Peyer's patch (tissue), 4 donors: ENCODE measurements at regions not wholly inside any gene's neighbourhood (a gene's known extent, or its start where the extent isn't known, plus 50 kb on each side); places are given as distances from the start of the nearest gene placed in this dataset.

Experiments
- DNase-seq, 3 donors: peaks; one replicate each; pipeline ENCODE4 v3.0.0-alpha.2; 2017 to 2019
- H3K27ac ChIP-seq, 4 donors: fragments of 200-600 bp; sonication (generic); one replicate each; pipeline ENCODE4 v1.5.1; 2016 to 2019
- H3K27me3 ChIP-seq, 2 donors: fragments of 200-600 bp; sonication (generic); one replicate each; pipeline ENCODE4 v1.5.1; 2019
- H3K36me3 ChIP-seq, 3 donors: fragments of 200-600 bp; sonication (generic); one replicate each; pipeline ENCODE4 v1.5.1; 2016 to 2019
- H3K4me1 ChIP-seq, 4 donors: fragments of 200-600 bp; sonication (generic); one replicate each; pipeline ENCODE4 v1.5.1; 2016 to 2019
- H3K4me3 ChIP-seq, 4 donors: fragments of 200-600 bp; sonication (generic); 1 replicate in 3 of 4; 2 replicates in 1 of 4; pipeline ENCODE4 v1.5.1; 2016 to 2019; ENCODE audit warnings: mild to moderate bottlenecking in 1 of 4
- H3K9me3 ChIP-seq, 4 donors: fragments of 200-600 bp; sonication (generic); one replicate each; pipeline ENCODE4 v1.5.1; 2016 to 2019; ENCODE audit warnings: mild to moderate bottlenecking in 1 of 4
- CTCF ChIP-seq, 6 experiments: fragments of 450-650 bp in 4 of 6; fragments of 200-600 bp in 2 of 6; sonication (generic) in 1 of 6; IDR thresholded peaks; one replicate each; pipeline ENCODE4 v1.5.1; 2017 to 2019; ENCODE audit warnings: antibody characterized with exemption in 6 of 6, mild to moderate bottlenecking in 3 of 6, moderate library complexity in 1 of 6
- POLR2A ChIP-seq, 2 donors: fragments of 450-650 bp; IDR thresholded peaks; one replicate each; pipeline ENCODE4 v1.5.1; 2017; ENCODE audit warnings: antibody characterized with exemption in 2 of 2, mild to moderate bottlenecking in 2 of 2, moderate library complexity in 2 of 2

GRCh38 chr15:47337836-47338235 is 379.5 kb upstream of the SEMA6D start:
- no peak overlapping the region for H3K27ac ChIP-seq
- no peaks in the 10 kb centered on the region for H3K36me3 ChIP-seq
- no peaks in the 10 kb centered on the region for H3K4me1 ChIP-seq
- TF ChIP-seq POLR2A (IDR thresholded peaks at IDR 0.05), result no peak
- no peak for TF ChIP-seq CTCF (IDR thresholded peaks at IDR 0.05)
- no peak for DNase-seq
- no peak overlapping the region for H3K4me3 ChIP-seq
- no peaks in the 10 kb centered on the region for H3K27me3 ChIP-seq
- H3K9me3 ChIP-seq, result no peaks in the 10 kb centered on the region

GRCh38 chr15:47338771-47339170 is 378.5 kb upstream of the SEMA6D start:
- H3K4me1 ChIP-seq, result no peaks in the 10 kb centered on the region
- TF ChIP-seq CTCF (IDR thresholded peaks at IDR 0.05) (no peak), POLR2A (IDR thresholded peaks at IDR 0.05) (no peak)
- no peaks in the 10 kb centered on the region for H3K27me3 ChIP-seq
- DNase-seq, result no peak
- H3K27ac ChIP-seq, result no peak overlapping the region
- no peaks in the 10 kb centered on the region for H3K36me3 ChIP-seq
- H3K9me3 ChIP-seq, result no peaks in the 10 kb centered on the region
- H3K4me3 ChIP-seq, result no peak overlapping the region

- Histone ChIP-seq H3K4me3 (no peak overlapping the region), H3K9me3 (no peaks in the 10 kb centered on the region), H3K27me3 (no peaks in the 10 kb centered on the region), H3K36me3 (no peaks in the 10 kb centered on the region), H3K27ac (no peak overlapping the region), H3K4me1 (no peaks in the 10 kb centered on the region)
- TF ChIP-seq POLR2A (IDR thresholded peaks at IDR 0.05), result no peak
- no peak for TF ChIP-seq CTCF (IDR thresholded peaks at IDR 0.05)
- no peak for DNase-seq
These were observed 377.3 kb upstream of the SEMA6D start for GRCh38 chr15:47339800-47340570.

- no peaks in the 10 kb centered on the region for H3K36me3 ChIP-seq
- TF ChIP-seq POLR2A (IDR thresholded peaks at IDR 0.05) (no peak), CTCF (IDR thresholded peaks at IDR 0.05) (no peak)
- H3K9me3 ChIP-seq, result no peaks in the 10 kb centered on the region
- H3K4me3 ChIP-seq, result no peak overlapping the region
- H3K27me3 ChIP-seq, result no peaks in the 10 kb centered on the region
- no peak overlapping the region for H3K27ac ChIP-seq
- DNase-seq, result no peak
- H3K4me1 ChIP-seq, result no peaks in the 10 kb centered on the region
These were observed 376.8 kb upstream of the SEMA6D start for GRCh38 chr15:47340571-47340920.

DNA sequence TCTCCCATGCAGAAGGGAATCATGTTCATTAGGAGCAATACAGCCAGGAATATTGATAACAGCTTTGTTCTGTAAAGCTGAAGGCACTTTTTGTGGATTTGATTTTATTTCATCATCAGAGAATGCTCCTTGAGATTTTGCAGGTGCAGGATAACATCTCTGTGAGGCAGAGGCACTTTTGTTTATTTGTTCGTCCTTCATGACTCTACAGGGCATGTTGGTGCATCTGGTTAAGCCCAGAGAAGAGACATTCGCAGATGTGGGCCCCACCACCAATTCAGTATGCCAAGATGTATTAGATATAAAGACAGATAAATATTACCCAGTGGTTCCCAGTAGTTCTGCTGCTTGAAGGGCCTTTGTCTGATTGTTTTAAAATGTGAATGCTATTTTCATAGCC is 368.1 kb upstream of the SEMA6D start:
- Histone ChIP-seq H3K9me3 (no peaks in the 10 kb centered on the region), H3K27me3 (no peaks in the 10 kb centered on the region), H3K36me3 (no peaks in the 10 kb centered on the region), H3K4me1 (no peaks in the 10 kb centered on the region), H3K27ac (no peak overlapping the region), H3K4me3 (no peak overlapping the region)
- DNase-seq, result no peak
- TF ChIP-seq POLR2A (IDR thresholded peaks at IDR 0.05) (no peak), CTCF (IDR thresholded peaks at IDR 0.05) (no peak)

DNA sequence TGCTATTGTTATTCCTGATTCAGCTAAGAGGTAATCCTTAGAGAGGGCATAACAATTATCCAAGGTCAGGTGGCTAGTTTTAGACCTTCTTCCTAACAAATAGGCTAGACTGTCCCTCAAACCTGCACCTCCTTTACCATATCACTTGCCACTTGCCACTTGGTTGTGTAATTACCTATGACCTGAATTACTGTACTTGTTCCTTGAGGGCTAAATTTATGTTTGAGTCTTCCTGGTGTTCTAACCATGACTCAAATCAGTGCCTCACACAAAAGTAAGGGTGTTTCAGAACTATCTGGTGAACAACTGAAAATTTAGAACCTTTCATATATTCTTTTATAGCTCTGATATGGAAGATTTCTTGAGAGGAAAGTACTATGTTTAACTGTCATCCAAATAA is 365.8 kb upstream of the SEMA6D start:
- Histone ChIP-seq H3K27me3 (no peaks in the 10 kb centered on the region), H3K27ac (no peak overlapping the region), H3K4me3 (no peak overlapping the region), H3K36me3 (no peaks in the 10 kb centered on the region), H3K4me1 (no peaks in the 10 kb centered on the region), H3K9me3 (no peaks in the 10 kb centered on the region)
- no peak for TF ChIP-seq POLR2A (IDR thresholded peaks at IDR 0.05)
- DNase-seq, result no peak
